Inferior parietal cortex (tissue), 1 donor: ENCODE measurements at regions not wholly inside any gene's neighbourhood (a gene's known extent, or its start where the extent isn't known, plus 50 kb on each side); places are given as distances from the start of the nearest gene placed in this dataset.
"Not testable (repeated sequence)": the region's sequence is repeated elsewhere in the genome, so short reads cannot be mapped to it uniquely, and the experiment has no call there.

Experiments
- DNase-seq: peaks from one replicate; pipeline ENCODE4 v3.0.0-alpha.2; 2016; ENCODE audit errors: extremely low spot score

DNA sequence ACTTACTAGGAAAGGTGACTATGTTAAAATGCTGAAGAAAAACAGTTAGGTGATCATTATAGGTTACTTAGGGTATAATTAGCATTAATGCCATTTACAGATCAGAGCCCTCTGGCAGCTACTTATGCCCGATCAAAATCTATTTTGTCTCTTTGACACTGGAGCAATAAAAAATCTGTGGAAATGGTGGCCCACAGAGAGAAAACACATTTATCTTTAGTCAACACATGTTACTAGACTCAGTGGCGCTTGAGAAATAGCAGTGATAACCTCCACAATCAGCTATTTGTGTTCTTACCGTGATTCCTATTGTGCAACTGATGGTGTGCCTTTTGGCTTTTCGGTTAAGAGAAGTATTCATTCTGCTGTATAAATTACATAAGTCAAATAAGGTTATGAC lies 1519.6 kb downstream of the PCDH9 start:
- DNase-seq = no peak

- DNase-seq = no peak
Observed at GRCh38 chr13:65697843-65698242, 1532.3 kb downstream of the PCDH9 start.

DNA sequence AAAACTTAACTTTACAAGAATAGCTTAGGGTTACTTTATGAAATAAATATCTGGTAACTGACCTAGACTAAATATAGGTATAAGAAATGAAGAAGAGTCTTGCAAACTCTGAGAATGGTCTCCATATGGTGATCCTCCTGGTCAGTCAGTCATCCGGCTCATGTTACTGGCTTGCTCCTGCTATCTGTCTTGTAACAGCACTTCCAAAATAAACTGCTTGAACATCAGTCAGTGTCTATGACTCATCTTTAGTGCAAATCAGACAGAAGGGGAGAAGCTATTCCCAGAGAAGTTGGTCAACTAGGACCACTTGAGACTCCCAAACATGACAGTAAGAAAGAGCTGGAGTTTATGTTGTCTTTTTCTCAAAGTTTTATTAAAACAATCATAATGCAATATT lies 1550.9 kb downstream of the PCDH9 start:
- DNase-seq = no peak

DNA sequence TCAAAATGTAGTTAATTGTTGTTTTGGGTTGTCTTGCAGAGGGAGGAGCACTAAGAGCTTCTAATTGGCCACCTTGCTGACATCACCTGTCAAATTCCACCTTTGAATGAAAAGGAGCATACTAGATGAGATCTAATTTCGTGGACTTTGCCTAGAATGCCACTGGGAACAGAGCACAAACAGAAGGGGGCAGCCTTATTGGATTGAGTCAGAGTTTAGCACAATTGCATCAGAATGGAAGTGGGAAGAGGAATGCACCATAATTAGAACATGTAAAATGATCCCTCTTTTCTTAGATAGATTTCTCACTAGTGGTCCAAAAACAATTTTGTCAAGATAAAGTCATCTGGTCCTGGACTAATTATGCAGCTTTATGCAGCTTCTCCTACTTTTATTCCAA lies 1552.2 kb downstream of the PCDH9 start:
- no peak for DNase-seq

GRCh38 chr13:65675383-65675782 lies 1554.8 kb downstream of the PCDH9 start:
- DNase-seq = not testable (repeated sequence)

DNA sequence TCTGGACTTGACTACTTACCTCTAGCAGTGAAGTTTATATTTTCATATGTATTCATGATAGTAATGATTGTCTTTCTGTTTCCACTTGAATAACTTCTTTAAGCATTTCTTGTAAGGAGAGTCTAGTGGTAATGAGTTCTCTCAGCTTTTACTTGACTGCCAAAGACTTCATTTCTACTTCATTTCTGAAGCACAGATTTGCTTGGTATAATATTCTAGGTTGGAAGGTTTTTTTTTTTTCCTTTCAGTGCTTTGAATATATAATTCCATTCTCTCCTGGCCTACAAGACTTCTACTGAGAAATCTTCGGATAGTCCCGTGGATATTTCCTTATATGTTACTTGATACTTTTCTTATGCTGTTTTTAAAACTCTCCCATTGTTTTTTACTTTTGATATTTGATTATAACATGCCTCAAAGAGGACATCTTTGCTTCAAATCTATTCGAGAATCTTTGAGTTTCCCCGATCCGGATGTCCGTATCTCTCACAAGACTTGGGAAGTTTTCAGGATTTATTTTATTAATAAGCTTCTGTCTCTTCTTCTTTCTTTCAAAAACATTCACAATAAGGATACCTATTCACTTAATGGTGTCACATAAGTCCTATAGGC lies 1560.0 kb downstream of the PCDH9 start:
- no peak for DNase-seq

DNA sequence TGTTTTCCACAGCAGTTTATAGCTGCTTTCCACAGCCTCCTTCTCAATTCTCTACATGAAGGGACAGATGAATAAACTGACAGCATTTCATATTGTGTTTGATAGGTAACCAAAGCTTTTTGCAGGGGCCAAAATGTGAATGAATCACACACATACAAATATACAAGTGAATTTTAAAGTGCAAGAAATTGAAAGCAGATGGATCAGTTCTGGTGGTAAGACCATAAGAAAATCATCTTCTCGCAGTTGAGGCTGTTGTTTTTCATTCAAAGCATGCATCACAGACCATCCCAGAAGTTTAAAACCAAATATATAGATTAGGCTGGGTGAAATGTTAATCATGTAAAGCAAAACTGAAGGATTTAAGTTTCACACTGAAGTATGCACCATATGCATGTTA lies 1569.4 kb downstream of the PCDH9 start:
- no peak for DNase-seq

- DNase-seq = peak; percentile 51
Observed at GRCh38 chr13:65656740-65657329, 1573.3 kb downstream of the PCDH9 start.

DNA sequence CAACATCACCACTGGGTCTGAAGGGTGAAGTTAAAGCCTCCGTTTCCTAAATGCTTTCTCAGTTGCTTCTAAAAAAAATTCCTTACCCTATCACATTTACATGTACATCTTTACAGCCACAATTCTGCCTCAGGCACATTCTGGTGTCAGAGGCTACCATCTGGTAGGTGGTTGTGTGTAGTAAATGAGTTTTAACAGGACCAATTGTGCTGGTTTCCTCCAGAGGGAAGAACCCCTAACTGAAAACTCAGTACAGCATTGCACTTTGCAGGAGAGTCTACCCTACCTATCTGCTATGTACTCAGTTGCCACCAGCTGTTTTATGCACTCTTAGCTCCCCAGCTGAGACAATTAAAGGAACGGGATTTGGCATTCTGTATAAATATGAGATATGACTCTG lies 1576.5 kb downstream of the PCDH9 start:
- DNase-seq = no peak

- DNase-seq = no peak
Observed at GRCh38 chr13:65650321-65650720, 1579.8 kb downstream of the PCDH9 start.

- DNase-seq = no peak
Observed at GRCh38 chr13:65642996-65643395, 1587.1 kb downstream of the PCDH9 start.

GRCh38 chr13:65642301-65642700 lies 1587.8 kb downstream of the PCDH9 start:
- no peak for DNase-seq

- DNase-seq = peak; percentile 49
Observed at GRCh38 chr13:65638572-65639168, 1591.5 kb downstream of the PCDH9 start.

- DNase-seq = no peak
Observed at GRCh38 chr13:65633806-65634205, 1596.3 kb downstream of the PCDH9 start.

GRCh38 chr13:65631078-65631477 lies 1599.1 kb downstream of the PCDH9 start:
- DNase-seq = no peak

DNA sequence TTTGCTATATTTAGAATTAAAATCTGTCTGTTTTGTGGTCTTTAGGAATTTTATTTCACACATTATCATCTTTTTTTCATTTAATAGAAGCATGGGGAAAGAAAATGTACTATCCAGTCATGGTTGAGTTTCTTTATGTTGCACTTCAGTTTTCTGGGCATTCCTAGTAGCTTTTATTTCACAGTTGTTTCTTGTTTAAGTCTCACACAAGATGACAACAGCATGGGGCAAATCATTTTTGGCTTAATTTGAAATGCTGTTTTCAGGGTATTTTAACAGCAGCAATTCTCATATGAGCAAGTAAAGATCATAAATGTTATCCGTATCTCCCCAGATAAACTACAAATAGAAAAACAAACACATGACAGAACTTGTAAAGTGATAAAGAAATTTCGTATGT lies 1600.2 kb downstream of the PCDH9 start:
- DNase-seq = no peak

DNA sequence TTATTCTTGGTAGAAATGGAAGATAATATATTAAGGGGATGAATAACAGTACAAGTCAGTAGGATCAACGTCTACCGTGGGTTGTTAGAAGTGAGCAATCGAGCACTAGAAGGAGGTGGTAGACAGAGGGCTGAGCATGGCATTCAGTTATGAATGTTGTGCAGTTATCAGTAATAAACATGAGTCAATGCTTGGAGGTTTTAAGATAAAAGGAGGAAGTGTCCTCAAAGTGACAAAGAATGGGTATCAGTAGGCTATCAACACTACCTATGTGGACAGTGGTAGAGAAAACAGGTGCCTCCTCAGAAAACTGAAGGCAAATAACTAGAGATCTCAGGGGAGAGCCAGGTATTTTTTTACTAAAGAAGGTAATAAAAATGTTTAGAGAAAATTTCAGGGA lies 1607.0 kb downstream of the PCDH9 start:
- no peak for DNase-seq

DNA sequence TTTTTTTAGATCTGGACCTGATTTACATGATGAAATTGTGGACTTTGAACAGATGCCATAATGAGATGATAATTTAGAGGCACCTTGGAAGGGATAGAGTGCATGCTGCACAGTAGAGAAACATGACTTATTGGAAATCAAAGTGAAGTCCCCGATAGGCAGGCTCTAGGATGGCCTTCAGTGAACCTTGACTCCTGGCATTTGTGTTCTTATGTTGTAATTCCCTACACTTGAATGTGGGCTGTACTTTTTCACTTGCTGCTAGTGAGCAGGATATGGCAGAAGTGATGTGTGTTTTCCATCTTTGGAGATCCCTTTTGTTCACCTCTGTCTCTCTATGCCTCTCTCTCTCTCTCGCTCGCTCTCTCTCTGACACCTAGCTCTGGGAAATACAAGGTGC lies 1614.6 kb downstream of the PCDH9 start:
- DNase-seq = no peak

GRCh38 chr13:65613004-65613403 lies 1617.1 kb downstream of the PCDH9 start:
- DNase-seq = no peak

- DNase-seq = no peak
Observed at GRCh38 chr13:65609350-65609749, 1620.8 kb downstream of the PCDH9 start.

- no peak for DNase-seq
Observed at GRCh38 chr13:65606622-65607021, 1623.5 kb downstream of the PCDH9 start.

DNA sequence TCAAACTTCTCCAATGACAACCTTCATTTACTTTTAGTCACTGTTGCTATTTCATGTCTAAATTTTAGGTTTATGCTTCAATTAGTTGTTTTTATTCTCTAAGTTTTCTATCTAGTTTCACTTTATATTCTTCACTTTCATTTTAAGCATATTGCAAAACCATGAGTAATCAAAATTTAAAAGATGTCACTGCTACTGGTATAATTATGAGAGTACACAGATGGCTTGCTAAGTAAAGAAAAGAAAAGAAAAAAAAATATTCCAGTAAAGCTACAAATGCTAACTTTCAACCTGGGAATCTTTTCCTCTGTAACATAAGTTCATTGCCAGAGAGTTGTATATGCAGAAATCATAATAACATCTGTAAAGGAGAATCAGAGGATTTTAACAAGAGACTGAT lies 1624.7 kb downstream of the PCDH9 start:
- peak; percentile 32 for DNase-seq

DNA sequence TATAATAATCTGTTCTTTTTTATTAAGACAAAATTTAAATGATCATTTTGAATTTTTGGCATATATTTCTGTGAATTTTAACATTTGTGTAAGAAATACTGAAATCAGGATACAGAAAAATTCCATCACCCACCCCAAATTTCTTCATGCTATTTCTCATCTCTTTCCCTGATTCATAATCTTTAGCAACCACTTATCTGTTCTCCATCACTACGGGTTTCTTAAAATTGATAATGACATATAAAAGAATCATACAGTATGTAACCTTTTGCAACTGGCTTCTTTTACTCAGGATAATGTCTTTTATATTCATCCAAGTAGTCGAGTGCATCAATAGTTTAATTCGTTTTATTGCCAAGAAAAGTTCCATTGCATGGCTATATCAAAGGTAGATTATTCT lies 1627.0 kb downstream of the PCDH9 start:
- no peak for DNase-seq

- DNase-seq = no peak
Observed at GRCh38 chr13:65601855-65602254, 1628.3 kb downstream of the PCDH9 start.
